IPS DF 6.9 (cell line): ENCODE measurements at regions not wholly inside any gene's neighbourhood (a gene's known extent, or its start where the extent isn't known, plus 50 kb on each side); places are given as distances from the start of the nearest gene placed in this dataset.

Experiments used
- DNase-seq: peaks from one replicate; pipeline ENCODE4 v3.0.0-alpha.2; 2013; ENCODE audit warnings: low read depth, low spot score
- H3K27ac ChIP-seq: one replicate; pipeline ENCODE4 v1.5.1; 2013; ENCODE audit warnings: low read length, control low read depth
- H3K27me3 ChIP-seq: 2 replicates; pipeline ENCODE4 v1.6.1; 2013; ENCODE audit warnings: mild to moderate bottlenecking, low read length; ENCODE audit not compliant: control insufficient read depth, insufficient read depth
- H3K36me3 ChIP-seq: 2 replicates; pipeline ENCODE4 v1.6.1; 2013; ENCODE audit warnings: low read length; ENCODE audit not compliant: control insufficient read depth, insufficient read depth
- H3K4me1 ChIP-seq: 2 replicates; pipeline ENCODE4 v1.6.1; 2013; ENCODE audit warnings: low read length; ENCODE audit not compliant: control insufficient read depth, insufficient read depth
- H3K4me3 ChIP-seq: 2 replicates; pipeline ENCODE4 v1.5.1; 2013; ENCODE audit warnings: mild to moderate bottlenecking, low read length
- H3K9me3 ChIP-seq: 2 replicates; pipeline ENCODE4 v1.6.1; 2013; ENCODE audit warnings: low read length, inconsistent platforms; ENCODE audit not compliant: control insufficient read depth, insufficient read depth
- WGBS: extraction: QIAGEN DNeasy Blood & Tissue Kit; methylation state at CpG from one replicate; pipeline ENCODE4 v1.1.7; 2013; ENCODE audit warnings: mixed read lengths, missing lambda C conversion rate; ENCODE audit not compliant: insufficient read length, insufficient coverage; 5-methylcytosine and 5-hydroxymethylcytosine counted together

DNA sequence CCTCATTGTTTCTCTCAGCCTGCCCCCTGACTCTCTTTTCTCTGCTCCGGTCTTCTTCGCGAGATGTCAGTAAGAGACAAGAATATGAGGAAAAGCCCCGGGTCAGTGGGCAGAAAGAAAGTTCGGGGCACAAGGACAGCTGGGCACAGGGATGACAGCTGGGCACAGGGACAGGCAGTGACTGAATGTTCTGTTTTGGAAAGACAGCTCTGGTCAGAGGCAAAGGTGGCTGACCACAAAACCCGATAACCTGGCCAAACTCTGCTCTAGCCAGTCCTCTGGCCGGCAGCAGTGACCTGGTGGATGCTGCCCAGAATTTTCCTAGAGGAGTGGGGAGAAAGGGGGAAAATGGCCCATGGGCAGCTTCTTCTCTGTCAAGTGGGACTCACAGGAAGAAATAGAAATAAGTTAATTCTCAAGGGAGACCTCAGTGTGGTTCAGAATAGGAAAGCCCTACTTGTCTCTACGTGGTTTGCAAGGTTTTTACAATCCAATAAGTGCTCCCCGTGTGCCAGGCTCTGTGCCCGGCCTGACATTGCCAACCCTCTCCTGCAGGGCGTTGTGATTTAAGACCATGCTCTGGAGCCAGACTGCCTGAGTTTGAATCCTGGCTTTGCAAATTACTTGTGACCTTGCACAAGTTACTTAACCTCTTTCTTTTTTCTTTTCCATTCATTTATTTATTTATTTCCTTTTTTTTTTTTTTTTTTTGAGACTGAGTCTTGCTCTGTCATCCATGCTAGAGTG lies 110.6 kb upstream of the ZNF716 start:
- peaks cover 17% of the 10 kb centered on the region for H3K9me3 ChIP-seq
- no CpG with 5 or more reads among the region's 11 CpGs for WGBS
- H3K4me1 ChIP-seq, result no peaks in the 10 kb centered on the region
- H3K36me3 ChIP-seq, result no peaks in the 10 kb centered on the region
- no peak overlapping the region for H3K4me3 ChIP-seq
- no peak overlapping the region for H3K27ac ChIP-seq
- no peak for DNase-seq
- H3K27me3 ChIP-seq, result no peaks in the 10 kb centered on the region

DNA sequence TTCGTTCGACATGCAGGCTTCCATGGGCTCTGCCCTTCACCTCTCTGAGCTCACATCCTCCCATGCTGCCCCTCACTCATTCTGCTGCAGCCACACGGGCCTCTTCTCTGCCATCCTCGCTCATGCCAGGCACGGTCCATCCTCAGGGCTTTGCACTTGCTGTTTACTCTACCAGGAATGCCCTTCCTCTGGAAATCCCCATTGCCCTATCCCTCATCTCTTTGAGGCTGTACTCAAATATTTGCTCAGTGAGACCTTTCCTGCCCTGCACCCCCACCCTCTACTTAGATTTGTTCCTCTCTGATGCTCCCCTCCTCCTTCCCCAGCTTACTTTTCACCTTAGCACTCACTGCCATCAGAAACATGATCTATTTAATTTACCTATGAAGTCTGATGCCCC lies 107.0 kb upstream of the ZNF716 start:
- H3K27ac ChIP-seq, result no peak overlapping the region
- no peaks in the 10 kb centered on the region for H3K27me3 ChIP-seq
- peaks cover 15% of the 10 kb centered on the region for H3K9me3 ChIP-seq
- H3K4me3 ChIP-seq, result no peak overlapping the region
- DNase-seq, result no peak
- WGBS, result no CpG with 5 or more reads among the region's 5 CpGs
- no peaks in the 10 kb centered on the region for H3K36me3 ChIP-seq
- no peaks in the 10 kb centered on the region for H3K4me1 ChIP-seq

DNA sequence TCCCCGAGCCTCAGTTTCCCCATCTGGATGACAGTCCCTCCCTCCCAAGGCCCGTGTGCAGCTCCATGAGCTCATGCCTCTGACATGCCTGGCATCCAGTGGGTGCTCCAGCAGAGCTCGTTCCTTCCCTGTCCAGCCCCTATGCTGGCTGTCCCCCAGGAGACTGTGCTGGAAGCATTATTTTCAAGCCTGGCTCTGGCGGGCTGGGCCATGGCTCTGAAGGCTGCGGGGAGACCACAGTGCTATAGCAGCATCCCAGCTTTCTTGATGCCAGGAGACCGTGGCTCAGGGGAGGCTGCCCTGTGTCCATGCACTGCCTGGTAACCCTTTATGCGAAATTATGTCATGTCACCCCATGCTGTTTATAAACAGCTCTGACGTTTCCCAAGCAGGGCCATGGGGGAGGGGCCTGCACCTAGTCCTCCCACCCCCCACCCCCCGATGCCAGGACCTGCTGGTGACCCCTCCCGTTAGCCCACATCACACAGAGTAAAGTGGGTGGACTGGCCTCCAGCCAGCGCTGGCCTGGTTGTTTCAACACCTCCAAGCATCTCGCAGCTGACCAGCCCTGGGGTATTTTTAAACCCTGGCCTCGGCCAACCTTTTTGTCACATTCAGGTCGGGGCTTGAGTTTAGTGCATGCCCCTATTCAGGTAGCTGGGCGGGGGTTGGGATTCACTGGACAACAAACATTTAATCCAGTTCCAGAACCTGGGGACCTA lies 105.9 kb upstream of the ZNF716 start:
- no peak for DNase-seq

DNA sequence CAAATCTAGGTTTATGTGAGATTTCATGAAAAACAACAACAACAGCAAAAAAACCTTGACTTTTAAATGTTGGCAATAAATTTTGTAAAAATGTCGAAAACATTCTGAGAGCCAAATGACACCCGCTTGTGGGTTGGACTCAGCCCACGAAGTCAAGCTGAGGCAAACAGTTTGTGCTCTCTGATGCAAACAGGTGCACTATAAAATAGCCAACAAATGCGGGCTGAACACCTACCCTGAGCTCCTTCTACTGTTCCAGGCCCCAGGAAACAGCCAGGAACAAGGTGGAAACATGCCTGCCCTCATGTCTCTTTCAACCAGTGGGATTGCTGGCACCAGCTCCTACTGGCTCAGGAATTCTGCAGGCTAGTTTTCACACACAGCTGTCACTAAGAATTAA lies 105.0 kb upstream of the ZNF716 start:
- Histone ChIP-seq H3K36me3 (no peaks in the 10 kb centered on the region), H3K27ac (no peak overlapping the region), H3K4me3 (no peak overlapping the region), H3K27me3 (no peaks in the 10 kb centered on the region), H3K9me3 (peaks cover 17% of the 10 kb centered on the region), H3K4me1 (no peaks in the 10 kb centered on the region)
- no CpG with 5 or more reads among the region's 4 CpGs for WGBS
- no peak for DNase-seq

More for the DNA sequence above, 105.9 kb upstream of the ZNF716 start:
- Histone ChIP-seq H3K9me3 (peaks cover 16% of the 10 kb centered on the region), H3K4me1 (no peaks in the 10 kb centered on the region), H3K27ac (no peak overlapping the region), H3K4me3 (no peak overlapping the region; the same call in 1 of the 2 replicates), H3K27me3 (no peaks in the 10 kb centered on the region), H3K36me3 (no peaks in the 10 kb centered on the region)
- WGBS, result no CpG with 5 or more reads among the region's 15 CpGs

DNA sequence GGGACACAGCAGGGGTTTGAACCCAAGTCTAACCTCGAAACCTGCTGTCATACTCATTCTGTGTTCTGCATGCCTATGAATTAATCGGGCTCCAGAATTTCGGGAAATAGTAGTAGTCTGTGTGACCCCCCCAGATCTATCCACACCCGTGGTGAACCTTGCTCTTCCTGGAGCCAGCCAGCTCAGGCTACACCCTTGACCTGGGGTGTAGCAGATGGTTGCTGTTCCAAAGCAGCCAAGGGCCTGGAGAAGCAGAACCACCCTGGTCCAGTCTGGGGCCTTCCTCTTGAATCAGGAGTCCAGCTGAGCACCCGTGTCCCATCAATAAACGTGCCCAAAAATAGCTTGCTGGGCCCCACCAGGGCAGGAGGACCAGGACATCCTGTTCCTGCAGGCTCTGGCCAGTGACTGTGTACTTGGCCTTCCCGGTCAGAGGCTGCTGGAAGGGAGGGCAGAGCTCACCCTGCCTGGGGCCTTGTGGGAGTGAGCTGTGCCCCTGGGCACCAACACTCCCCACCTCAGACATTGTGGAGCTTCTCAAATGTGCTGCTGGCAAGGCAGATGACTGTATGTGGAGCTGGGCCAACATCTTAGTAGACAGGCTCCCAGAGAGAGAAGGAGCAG lies 101.2 kb upstream of the ZNF716 start:
- no peaks in the 10 kb centered on the region for H3K27me3 ChIP-seq
- no peaks in the 10 kb centered on the region for H3K4me1 ChIP-seq
- WGBS, result no CpG with 5 or more reads among the region's 7 CpGs
- peaks cover 20% of the 10 kb centered on the region for H3K9me3 ChIP-seq
- no peak for DNase-seq
- no peak overlapping the region for H3K4me3 ChIP-seq
- H3K27ac ChIP-seq, result no peak overlapping the region
- no peaks in the 10 kb centered on the region for H3K36me3 ChIP-seq

DNA sequence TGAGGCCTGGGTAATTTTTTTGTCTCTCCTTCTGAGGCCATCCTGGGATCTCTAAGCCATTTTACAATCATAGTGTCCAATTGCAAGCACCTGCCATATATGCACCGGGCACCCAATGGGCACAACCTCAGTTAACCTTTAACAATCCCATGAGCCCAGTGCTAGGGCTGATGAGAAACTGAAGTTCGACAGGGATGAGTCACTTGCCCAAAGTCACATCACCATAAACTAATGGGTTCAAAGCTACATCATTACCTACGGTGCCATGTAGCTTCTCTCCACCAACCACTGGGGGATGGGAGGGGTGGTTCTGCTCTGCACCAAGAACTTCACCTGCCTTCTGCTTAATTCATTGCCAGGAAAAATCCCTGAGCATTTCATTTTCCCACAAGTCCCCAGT lies 95.8 kb upstream of the ZNF716 start:
- no CpG with 5 or more reads among the region's 3 CpGs for WGBS
- DNase-seq, result no peak
- no peaks in the 10 kb centered on the region for H3K4me1 ChIP-seq
- H3K27ac ChIP-seq, result no peak overlapping the region
- no peaks in the 10 kb centered on the region for H3K36me3 ChIP-seq
- no peaks in the 10 kb centered on the region for H3K27me3 ChIP-seq
- H3K9me3 ChIP-seq, result peaks cover 16% of the 10 kb centered on the region
- H3K4me3 ChIP-seq, result no peak overlapping the region

DNA sequence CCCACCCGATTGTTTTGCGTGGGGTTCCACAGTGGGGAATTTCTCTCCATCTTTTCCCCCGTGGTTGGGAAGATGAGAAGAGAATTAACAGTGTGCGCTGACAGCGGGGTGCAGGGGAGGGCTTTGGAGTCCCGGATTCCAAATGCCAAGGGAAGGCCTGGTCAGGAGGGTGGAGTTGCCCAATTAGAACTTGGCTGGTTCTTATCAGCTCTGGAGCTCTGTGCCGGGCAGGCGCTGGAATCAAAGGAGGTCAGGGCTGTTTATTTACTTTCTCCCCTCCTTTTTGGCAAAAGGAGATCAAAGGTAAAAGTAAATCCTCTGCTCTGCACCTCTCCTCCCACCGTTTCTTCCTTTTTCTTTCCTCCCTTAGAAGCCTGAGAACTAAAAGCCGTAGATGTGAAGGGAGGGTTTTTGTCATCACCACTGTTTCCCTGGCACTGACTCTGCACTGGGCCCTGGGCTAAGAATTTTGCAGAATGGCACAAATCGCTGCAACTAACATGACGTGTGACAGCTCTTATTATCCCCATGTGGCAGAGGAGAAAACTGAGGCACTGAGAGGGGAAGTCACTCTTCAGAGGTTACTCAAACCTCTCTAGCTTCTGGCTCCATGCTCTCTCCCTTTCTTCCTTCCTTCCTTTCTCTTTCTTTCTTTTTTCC lies 95.2 kb upstream of the ZNF716 start:
- Histone ChIP-seq H3K27ac (no peak overlapping the region), H3K36me3 (no peaks in the 10 kb centered on the region), H3K4me3 (no peak overlapping the region), H3K27me3 (no peaks in the 10 kb centered on the region), H3K4me1 (no peaks in the 10 kb centered on the region), H3K9me3 (peaks cover 16% of the 10 kb centered on the region)
- DNase-seq, result no peak
- WGBS, result no CpG with 5 or more reads among the region's 12 CpGs

DNA sequence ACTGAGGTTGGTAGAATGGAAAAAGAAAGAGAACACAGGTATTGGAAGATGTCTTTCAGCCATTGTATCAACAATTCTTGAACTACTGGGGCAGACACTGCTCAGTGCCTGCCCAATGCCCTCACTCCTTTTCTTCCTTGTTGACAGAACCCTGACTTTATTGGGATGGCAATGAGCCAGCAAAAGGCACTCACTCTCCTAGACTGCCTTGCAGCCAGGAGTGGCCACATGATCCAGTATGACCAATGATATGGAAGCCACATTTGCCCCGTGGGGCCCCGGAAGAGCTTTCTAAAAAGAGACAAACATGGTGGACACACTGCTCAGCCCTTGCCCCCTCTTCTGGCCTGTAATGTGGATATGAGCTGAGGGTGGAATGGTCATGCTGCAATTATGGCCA lies 88.6 kb upstream of the ZNF716 start:
- Histone ChIP-seq H3K9me3 (peaks cover 12% of the 10 kb centered on the region), H3K27ac (no peak overlapping the region), H3K27me3 (no peaks in the 10 kb centered on the region), H3K4me3 (no peak overlapping the region), H3K36me3 (no peaks in the 10 kb centered on the region), H3K4me1 (no peaks in the 10 kb centered on the region)
- DNase-seq, result no peak
- no CpG with 5 or more reads among the region's 2 CpGs for WGBS

DNA sequence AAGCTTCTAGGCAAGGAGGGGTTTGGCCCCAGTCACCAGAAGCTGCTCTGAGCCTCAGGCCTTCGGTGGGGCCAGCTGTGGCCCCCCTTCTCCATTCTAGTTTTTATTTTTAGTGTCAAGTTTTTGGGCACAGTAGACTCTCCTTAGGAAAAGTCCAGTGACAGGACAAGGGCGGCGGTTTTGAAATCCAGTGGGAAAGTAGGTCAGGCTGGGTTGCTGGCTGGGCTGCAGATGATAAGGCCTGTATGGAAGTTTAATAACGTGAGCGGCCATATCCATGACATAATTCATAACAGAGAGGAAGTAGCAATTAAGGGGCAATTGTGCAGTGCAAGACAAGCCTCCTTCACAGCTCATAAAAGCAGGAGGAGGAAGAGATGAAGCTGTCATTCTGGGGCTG lies 87.1 kb upstream of the ZNF716 start:
- Histone ChIP-seq H3K4me1 (no peaks in the 10 kb centered on the region), H3K27me3 (no peaks in the 10 kb centered on the region), H3K36me3 (no peaks in the 10 kb centered on the region), H3K27ac (no peak overlapping the region), H3K9me3 (peaks cover 18% of the 10 kb centered on the region), H3K4me3 (no peak overlapping the region)
- no peak for DNase-seq
- no CpG with 5 or more reads among the region's 5 CpGs for WGBS

DNA sequence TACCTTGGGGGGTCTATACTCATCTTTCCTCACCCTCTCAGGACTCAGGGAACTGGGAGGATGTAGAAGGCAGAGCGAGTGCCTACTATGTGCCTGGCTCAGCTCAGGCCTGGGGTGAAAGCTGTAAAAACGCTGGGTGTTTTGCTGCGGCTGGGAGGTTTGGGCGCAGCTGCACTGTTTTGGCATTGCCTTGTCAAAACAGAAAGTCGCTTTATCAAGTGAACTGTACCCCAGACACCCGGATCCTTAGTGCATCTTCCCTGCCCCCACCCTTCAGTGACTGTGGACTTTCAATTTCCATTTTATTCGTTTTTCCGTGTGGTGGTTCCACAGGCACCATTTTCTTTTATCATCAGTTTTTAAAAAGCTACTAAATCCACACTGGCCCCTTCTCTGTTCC lies 86.7 kb upstream of the ZNF716 start:
- no peak for DNase-seq
- H3K4me1 ChIP-seq, result no peaks in the 10 kb centered on the region
- no peak overlapping the region for H3K4me3 ChIP-seq
- H3K9me3 ChIP-seq, result peaks cover 18% of the 10 kb centered on the region
- no peaks in the 10 kb centered on the region for H3K36me3 ChIP-seq
- H3K27me3 ChIP-seq, result no peaks in the 10 kb centered on the region
- H3K27ac ChIP-seq, result no peak overlapping the region
- no CpG with 5 or more reads among the region's 8 CpGs for WGBS
